ENCODE measurements at regions not wholly inside any gene's neighbourhood (a gene's known extent, or its start where the extent isn't known, plus 50 kb on each side); places are given as distances from the start of the nearest gene placed in this dataset.
"Not testable (repeated sequence)": the region's sequence is repeated elsewhere in the genome, so short reads cannot be mapped to it uniquely, and the experiment has no call there.

- Histone ChIP-seq H4K20me1 (ENCODE audit: control insufficient read depth, insufficient read depth, low read depth, low read length) (no peaks in the 10 kb centered on the region), H3K36me3 (ENCODE audit: control insufficient read depth, low read length) (no peaks in the 10 kb centered on the region), H3K27ac (ENCODE audit: low read depth, low read length) (no peak overlapping the region), H3K9me3 (ENCODE audit: control insufficient read depth, insufficient read depth, low read length) (no peaks in the 10 kb centered on the region), H3K27me3 (ENCODE audit: control insufficient read depth, low read length) (no peaks in the 10 kb centered on the region), H3K4me1 (ENCODE audit: control insufficient read depth, low read length) (no peaks in the 10 kb centered on the region), H3K9me2 (replicated peaks; ENCODE audit: control insufficient read depth, low read length) (no peaks in the 10 kb centered on the region), H3K4me3 (ENCODE audit: low read length) (no peak overlapping the region), H3F3A (ENCODE audit: control insufficient read depth, insufficient read depth) (no peaks in the 10 kb centered on the region), H3K79me2 (ENCODE audit: control insufficient read depth, low read length) (no peaks in the 10 kb centered on the region), H3K4me2 (ENCODE audit: low read length) (no peak overlapping the region)
- TF ChIP-seq EZH2phosphoT487 (IDR thresholded peaks at IDR 0.05; ENCODE audit: borderline replicate concordance, low read length) (no peak), CTCF (IDR thresholded peaks at IDR 0.05; ENCODE audit: low read depth, low read length, poor library complexity, severe bottlenecking) (no peak)
Measured at GRCh38 chr16:63653044-63653839, 1468.6 kb downstream of the CDH11 start.

GRCh38 chr16:63652091-63652490, 1469.8 kb downstream of the CDH11 start:
- TF ChIP-seq CTCF (IDR thresholded peaks at IDR 0.05; ENCODE audit: low read depth, low read length, poor library complexity, severe bottlenecking), result no peak
- TF ChIP-seq EZH2phosphoT487 (IDR thresholded peaks at IDR 0.05; ENCODE audit: borderline replicate concordance, low read length), result no peak
- Histone ChIP-seq H3K27me3 (ENCODE audit: control insufficient read depth, low read length) (no peaks in the 10 kb centered on the region), H3K79me2 (ENCODE audit: control insufficient read depth, low read length) (no peaks in the 10 kb centered on the region), H3K36me3 (ENCODE audit: control insufficient read depth, low read length) (no peaks in the 10 kb centered on the region), H4K20me1 (ENCODE audit: control insufficient read depth, insufficient read depth, low read depth, low read length) (no peaks in the 10 kb centered on the region), H3F3A (ENCODE audit: control insufficient read depth, insufficient read depth) (no peaks in the 10 kb centered on the region), H3K27ac (ENCODE audit: low read depth, low read length) (no peak overlapping the region), H3K4me1 (ENCODE audit: control insufficient read depth, low read length) (no peaks in the 10 kb centered on the region), H3K9me3 (ENCODE audit: control insufficient read depth, insufficient read depth, low read length) (no peaks in the 10 kb centered on the region), H3K9me2 (replicated peaks; ENCODE audit: control insufficient read depth, low read length) (no peaks in the 10 kb centered on the region), H3K4me3 (ENCODE audit: low read length) (no peak overlapping the region), H3K4me2 (ENCODE audit: low read length) (no peak overlapping the region)

- Histone ChIP-seq H3K36me3 (ENCODE audit: control insufficient read depth, low read length) (no peaks in the 10 kb centered on the region), H3K27ac (ENCODE audit: low read depth, low read length) (no peak overlapping the region), H3K4me3 (ENCODE audit: low read length) (no peak overlapping the region), H3K9me2 (replicated peaks; ENCODE audit: control insufficient read depth, low read length) (no peaks in the 10 kb centered on the region), H3K79me2 (ENCODE audit: control insufficient read depth, low read length) (no peaks in the 10 kb centered on the region), H4K20me1 (ENCODE audit: control insufficient read depth, insufficient read depth, low read depth, low read length) (no peaks in the 10 kb centered on the region), H3F3A (ENCODE audit: control insufficient read depth, insufficient read depth) (no peaks in the 10 kb centered on the region), H3K27me3 (ENCODE audit: control insufficient read depth, low read length) (no peaks in the 10 kb centered on the region), H3K4me1 (ENCODE audit: control insufficient read depth, low read length) (no peaks in the 10 kb centered on the region), H3K4me2 (ENCODE audit: low read length) (no peak overlapping the region), H3K9me3 (ENCODE audit: control insufficient read depth, insufficient read depth, low read length) (no peaks in the 10 kb centered on the region)
- TF ChIP-seq CTCF (IDR thresholded peaks at IDR 0.05; ENCODE audit: low read depth, low read length, poor library complexity, severe bottlenecking) (no peak), EZH2phosphoT487 (IDR thresholded peaks at IDR 0.05; ENCODE audit: borderline replicate concordance, low read length) (no peak)
Measured at GRCh38 chr16:63650550-63650949, 1471.3 kb downstream of the CDH11 start.

GRCh38 chr16:63633706-63634445, 1488.0 kb downstream of the CDH11 start:
- not testable (repeated sequence) for H3F3A ChIP-seq (ENCODE audit: control insufficient read depth, insufficient read depth); H3K9me3 ChIP-seq (ENCODE audit: control insufficient read depth, insufficient read depth, low read length); H3K4me3 ChIP-seq (ENCODE audit: low read length); H3K4me1 ChIP-seq (ENCODE audit: control insufficient read depth, low read length); H4K20me1 ChIP-seq (ENCODE audit: control insufficient read depth, insufficient read depth, low read depth, low read length); H3K9me2 ChIP-seq (replicated peaks; ENCODE audit: control insufficient read depth, low read length); H3K36me3 ChIP-seq (ENCODE audit: control insufficient read depth, low read length); H3K27ac ChIP-seq (ENCODE audit: low read depth, low read length); H3K27me3 ChIP-seq (ENCODE audit: control insufficient read depth, low read length); H3K79me2 ChIP-seq (ENCODE audit: control insufficient read depth, low read length); H3K4me2 ChIP-seq (ENCODE audit: low read length)

Measured in DOHH2 (cell line).